ENCODE measurements at regions not wholly inside any gene's neighbourhood (a gene's known extent, or its start where the extent isn't known, plus 50 kb on each side); places are given as distances from the start of the nearest gene placed in this dataset.

- CTCF ChIA-PET (ENCODE audit: partially characterized antibody) = no interaction called here
- WGBS, 2 experiments (ENCODE audit: extremely low coverage in 1 of 2, insufficient coverage in 1 of 2, insufficient read length in 1 of 2, insufficient replicate concordance in 2 of 2, low coverage in 1 of 2, low lambda C conversion rate in 2 of 2, missing lambda C conversion rate in 1 of 2) = 88% methylated on average over 3 of the region's 3 CpGs; no CpG with 5 or more reads in 1 of the 2 experiments
- H3K9me3 ChIP-seq (ENCODE audit: insufficient read depth in 2 of 2, low read depth in 1 of 2, low read length in 1 of 2) = no peaks in the 10 kb centered on the region
These were observed 311.1 kb upstream of the CHD1 start for GRCh38 chr5:99239826-99240360.

More at GRCh38 chr5:99239826-99240360, 311.1 kb upstream of the CHD1 start:
- Histone ChIP-seq H2BK120ac (replicated peaks; ENCODE audit: low read depth, low read length) (no peak overlapping the region), H3K14ac (ENCODE audit: insufficient read length) (no peak overlapping the region), H3K27me3 (replicated peaks in 1 of 4; ENCODE audit: control insufficient read depth in 3 of 4, extremely low read depth in 1 of 4, insufficient read depth in 3 of 4, low read length in 3 of 4) (no peaks in the 10 kb centered on the region), H3K4me3 (ENCODE audit: extremely low read depth in 1 of 4, insufficient read depth in 2 of 4, low read depth in 3 of 4, low read length in 4 of 4) (no peak overlapping the region), H3K18ac (ENCODE audit: extremely low read depth, low read length) (no peak overlapping the region), H3K27ac (ENCODE audit: low read depth, low read length) (no peak overlapping the region), H3K4me2 (ENCODE audit: insufficient read depth in 1 of 2, low read depth in 2 of 2, low read length in 2 of 2) (no peak overlapping the region), H2AK5ac (ENCODE audit: low read depth, low read length) (no peak overlapping the region), H2BK5ac (ENCODE audit: low read depth, low read length) (no peak overlapping the region), H3K23ac (ENCODE audit: insufficient read length) (no peak overlapping the region), H3K79me1 (ENCODE audit: low read depth, low read length) (no peaks in the 10 kb centered on the region), H3K36me3 (ENCODE audit: control insufficient read depth in 2 of 4, insufficient read depth in 4 of 4, low read length in 3 of 4) (no peaks in the 10 kb centered on the region), H4K20me1 (replicated peaks in 1 of 2; ENCODE audit: control insufficient read depth in 1 of 2, insufficient read depth in 2 of 2, low read length in 2 of 2) (no peaks in the 10 kb centered on the region), H4K91ac (replicated peaks; ENCODE audit: insufficient read length, low read length) (no peak overlapping the region), H3K23me2 (ENCODE audit: low read depth, low read length) (no peaks in the 10 kb centered on the region), H3K4ac (replicated peaks; ENCODE audit: insufficient read length, low read depth, low read length) (no peak overlapping the region), H2BK15ac (ENCODE audit: low read length) (no peak overlapping the region), H4K8ac (ENCODE audit: extremely low read depth, insufficient read depth, low read length) (no peak overlapping the region), H3K4me1 (replicated peaks in 1 of 4; ENCODE audit: control insufficient read depth in 3 of 4, insufficient read depth in 4 of 4, low read length in 3 of 4) (no peaks in the 10 kb centered on the region), H2AFZ (ENCODE audit: low read length) (no peak overlapping the region), H3K56ac (replicated peaks; ENCODE audit: insufficient read length, low read depth, low read length) (no peak overlapping the region), H2BK12ac (ENCODE audit: low read depth, low read length) (no peak overlapping the region), H3K9ac (replicated peaks in 1 of 4; ENCODE audit: extremely low read depth in 1 of 4, low read depth in 3 of 4, low read length in 3 of 4) (no peak overlapping the region), H4K5ac (ENCODE audit: insufficient read length, low read depth, low read length) (no peak overlapping the region), H2BK20ac (ENCODE audit: low read length) (no peak overlapping the region), H3K79me2 (ENCODE audit: control insufficient read depth in 1 of 2, insufficient read depth in 2 of 2, low read length in 2 of 2) (no peaks in the 10 kb centered on the region)
- no peak for TF ChIP-seq YY1 (IDR thresholded peaks at IDR 0.05; ENCODE audit: low read depth, low read length)
- no peak for TF ChIP-seq TCF12 (IDR thresholded peaks at IDR 0.05; ENCODE audit: low read depth, low read length)
- TF ChIP-seq SIN3A (conservative IDR thresholded peaks at IDR 0.05 in 1 of 2, IDR thresholded peaks at IDR 0.05 in 1 of 2; ENCODE audit: low read depth in 1 of 2, low read length in 2 of 2) = no peak
- no peak for TF ChIP-seq BRCA1 (IDR thresholded peaks at IDR 0.05; ENCODE audit: low read depth, low read length)
- no peak for TF ChIP-seq EP300 (IDR thresholded peaks at IDR 0.05; ENCODE audit: borderline replicate concordance in 1 of 2, low read depth in 2 of 2, low read length in 2 of 2)
- no peak for TF ChIP-seq GABPA (IDR thresholded peaks at IDR 0.05; ENCODE audit: borderline replicate concordance, insufficient read depth, low read length)
- no peak for TF ChIP-seq SUZ12 (IDR thresholded peaks at IDR 0.05; ENCODE audit: low read length)
- no peak for TF ChIP-seq RBBP5 (IDR thresholded peaks at IDR 0.05; ENCODE audit: borderline replicate concordance, low read depth, low read length)
- TF ChIP-seq HDAC2 (IDR thresholded peaks at IDR 0.05; ENCODE audit: borderline replicate concordance in 1 of 2, low read depth in 2 of 2, low read length in 2 of 2) = no peak
- no peak for TF ChIP-seq SP1 (IDR thresholded peaks at IDR 0.05; ENCODE audit: low read depth, low read length)
- TF ChIP-seq POU5F1 (IDR thresholded peaks at IDR 0.05; ENCODE audit: low read depth, low read length) = no peak
- no peak for TF ChIP-seq ZNF274 (IDR thresholded peaks at IDR 0.05; ENCODE audit: borderline replicate concordance, extremely low read depth, low read length)
- TF ChIP-seq SP2 (IDR thresholded peaks at IDR 0.05; ENCODE audit: low read length) = no peak
- POLR2A ChIA-PET (ENCODE audit: partially characterized antibody) = no interaction called here
- no peak for DNase-seq (ENCODE audit: low read depth in 1 of 2, low spot score in 2 of 2)
- FAIRE-seq = no peak

All from H1 (cell line).